ENCODE measurements at regions not wholly inside any gene's neighbourhood (a gene's known extent, or its start where the extent isn't known, plus 50 kb on each side); places are given as distances from the start of the nearest gene placed in this dataset.

GRCh38 chr12:90111791-90112580, 403.3 kb upstream of the ATP2B1 start:
- no peak for DNase-seq (ENCODE audit: low read depth, low spot score)
- H3K9me3 ChIP-seq (ENCODE audit: low read depth, low read length): no peaks in the 10 kb centered on the region
- no peak for TF ChIP-seq POLR2AphosphoS5 (IDR thresholded peaks at IDR 0.05; ENCODE audit: borderline replicate concordance, low read depth, low read length)
- no peak for TF ChIP-seq EZH2 (IDR thresholded peaks at IDR 0.05)
- no peak for TF ChIP-seq FOXP2 (optimal IDR thresholded peaks at IDR 0.05; ENCODE audit: control extremely low read depth, extremely low read length, insufficient read depth)
- no peak overlapping the region for H3K9ac ChIP-seq (ENCODE audit: insufficient read length)
- no peak overlapping the region for H3K4me3 ChIP-seq
- H3K27ac ChIP-seq: no peak overlapping the region
- H3K36me3 ChIP-seq (ENCODE audit: insufficient read depth, low read length): no peaks in the 10 kb centered on the region

GRCh38 chr12:90106568-90106967, 397.9 kb upstream of the ATP2B1 start:
- Histone ChIP-seq H3K9ac (ENCODE audit: insufficient read length) (no peak overlapping the region), H3K9me3 (ENCODE audit: low read depth, low read length) (no peaks in the 10 kb centered on the region), H3K36me3 (ENCODE audit: insufficient read depth, low read length) (no peaks in the 10 kb centered on the region), H3K27ac (no peak overlapping the region), H3K4me3 (no peak overlapping the region)
- DNase-seq (ENCODE audit: low read depth, low spot score): no peak
- TF ChIP-seq FOXP2 (optimal IDR thresholded peaks at IDR 0.05; ENCODE audit: control extremely low read depth, extremely low read length, insufficient read depth) (no peak), POLR2AphosphoS5 (IDR thresholded peaks at IDR 0.05; ENCODE audit: borderline replicate concordance, low read depth, low read length) (no peak), EZH2 (IDR thresholded peaks at IDR 0.05) (no peak)

- no peak overlapping the region for H3K9ac ChIP-seq (ENCODE audit: insufficient read length)
- H3K4me3 ChIP-seq: no peak overlapping the region
- H3K27ac ChIP-seq: no peak overlapping the region
- TF ChIP-seq POLR2AphosphoS5 (IDR thresholded peaks at IDR 0.05; ENCODE audit: borderline replicate concordance, low read depth, low read length) (no peak), FOXP2 (optimal IDR thresholded peaks at IDR 0.05; ENCODE audit: control extremely low read depth, extremely low read length, insufficient read depth) (no peak), EZH2 (IDR thresholded peaks at IDR 0.05) (no peak)
- DNase-seq (ENCODE audit: low read depth, low spot score): no peak
- H3K9me3 ChIP-seq (ENCODE audit: low read depth, low read length): no peaks in the 10 kb centered on the region
- H3K36me3 ChIP-seq (ENCODE audit: insufficient read depth, low read length): no peaks in the 10 kb centered on the region
Measured at GRCh38 chr12:90102957-90103652, 394.5 kb upstream of the ATP2B1 start.

GRCh38 chr12:90100579-90100978, 391.9 kb upstream of the ATP2B1 start:
- Histone ChIP-seq H3K9ac (ENCODE audit: insufficient read length) (no peak overlapping the region), H3K9me3 (ENCODE audit: low read depth, low read length) (no peaks in the 10 kb centered on the region), H3K27ac (no peak overlapping the region), H3K36me3 (ENCODE audit: insufficient read depth, low read length) (no peaks in the 10 kb centered on the region), H3K4me3 (no peak overlapping the region)
- TF ChIP-seq FOXP2 (optimal IDR thresholded peaks at IDR 0.05; ENCODE audit: control extremely low read depth, extremely low read length, insufficient read depth) (no peak), POLR2AphosphoS5 (IDR thresholded peaks at IDR 0.05; ENCODE audit: borderline replicate concordance, low read depth, low read length) (peak; percentile 8; the same call in 1 of the 2 replicates), EZH2 (IDR thresholded peaks at IDR 0.05) (no peak)
- DNase-seq (ENCODE audit: low read depth, low spot score): no peak

GRCh38 chr12:90099288-90099687, 390.6 kb upstream of the ATP2B1 start:
- no peaks in the 10 kb centered on the region for H3K9me3 ChIP-seq (ENCODE audit: low read depth, low read length)
- H3K27ac ChIP-seq: no peak overlapping the region
- no peak for TF ChIP-seq POLR2AphosphoS5 (IDR thresholded peaks at IDR 0.05; ENCODE audit: borderline replicate concordance, low read depth, low read length)
- no peak for TF ChIP-seq FOXP2 (optimal IDR thresholded peaks at IDR 0.05; ENCODE audit: control extremely low read depth, extremely low read length, insufficient read depth)
- TF ChIP-seq EZH2 (IDR thresholded peaks at IDR 0.05): no peak
- DNase-seq (ENCODE audit: low read depth, low spot score): no peak
- H3K9ac ChIP-seq (ENCODE audit: insufficient read length): no peak overlapping the region
- H3K4me3 ChIP-seq: no peak overlapping the region
- H3K36me3 ChIP-seq (ENCODE audit: insufficient read depth, low read length): no peaks in the 10 kb centered on the region

- DNase-seq (ENCODE audit: low read depth, low spot score): no peak
- no peaks in the 10 kb centered on the region for H3K36me3 ChIP-seq (ENCODE audit: insufficient read depth, low read length)
- H3K9ac ChIP-seq (ENCODE audit: insufficient read length): no peak overlapping the region
- no peak overlapping the region for H3K4me3 ChIP-seq
- no peak overlapping the region for H3K27ac ChIP-seq
- no peaks in the 10 kb centered on the region for H3K9me3 ChIP-seq (ENCODE audit: low read depth, low read length)
- TF ChIP-seq POLR2AphosphoS5 (IDR thresholded peaks at IDR 0.05; ENCODE audit: borderline replicate concordance, low read depth, low read length) (no peak), EZH2 (IDR thresholded peaks at IDR 0.05) (no peak), FOXP2 (optimal IDR thresholded peaks at IDR 0.05; ENCODE audit: control extremely low read depth, extremely low read length, insufficient read depth) (no peak)
Measured at GRCh38 chr12:90098132-90098779, 389.6 kb upstream of the ATP2B1 start.

GRCh38 chr12:90091809-90092208, 383.2 kb upstream of the ATP2B1 start:
- no peak for DNase-seq (ENCODE audit: low read depth, low spot score)
- no peak overlapping the region for H3K4me3 ChIP-seq

More at GRCh38 chr12:90091809-90092208, 383.2 kb upstream of the ATP2B1 start:
- TF ChIP-seq POLR2AphosphoS5 (IDR thresholded peaks at IDR 0.05; ENCODE audit: borderline replicate concordance, low read depth, low read length): no peak
- no peak for TF ChIP-seq EZH2 (IDR thresholded peaks at IDR 0.05)
- no peak for TF ChIP-seq FOXP2 (optimal IDR thresholded peaks at IDR 0.05; ENCODE audit: control extremely low read depth, extremely low read length, insufficient read depth)
- Histone ChIP-seq H3K27ac (no peak overlapping the region), H3K9ac (ENCODE audit: insufficient read length) (no peak overlapping the region), H3K36me3 (ENCODE audit: insufficient read depth, low read length) (no peaks in the 10 kb centered on the region), H3K9me3 (ENCODE audit: low read depth, low read length) (no peaks in the 10 kb centered on the region)
